Karpas-422 (cell line): ENCODE measurements at regions not wholly inside any gene's neighbourhood (a gene's known extent, or its start where the extent isn't known, plus 50 kb on each side); places are given as distances from the start of the nearest gene placed in this dataset.
"Not testable (repeated sequence)": the region's sequence is repeated elsewhere in the genome, so short reads cannot be mapped to it uniquely, and the experiment has no call there.

Experiments used
- DNase-seq: peaks from one replicate; pipeline ENCODE4 v3.0.0-alpha.2; 2015
- H2AFZ ChIP-seq: fragments of 200-600 bp; sonication (generic); 2 replicates; pipeline ENCODE4 v1.6.1; 2014; ENCODE audit warnings: antibody characterized with exemption, low read length, mixed read lengths
- H3K27ac ChIP-seq: fragments of 200-600 bp; sonication (generic); 2 replicates; pipeline ENCODE4 v1.5.1; 2014; ENCODE audit warnings: mild to moderate bottlenecking, low read length, moderate library complexity
- H3K27me3 ChIP-seq: fragments of 200-600 bp; sonication (generic); 2 replicates; pipeline ENCODE4 v1.6.1; 2014; ENCODE audit warnings: low read length, mixed read lengths
- H3K36me3 ChIP-seq: fragments of 200-600 bp; sonication (generic); 2 replicates; pipeline ENCODE4 v1.6.1; 2014; ENCODE audit warnings: low read length, mixed read lengths; ENCODE audit not compliant: insufficient read depth
- H3K4me1 ChIP-seq: fragments of 200-600 bp; sonication (generic); 2 replicates; pipeline ENCODE4 v1.6.1; 2014; ENCODE audit warnings: mild to moderate bottlenecking, low read length, mixed read lengths
- H3K4me2 ChIP-seq: fragments of 200-600 bp; sonication (generic); 2 replicates; pipeline ENCODE4 v1.6.1; 2014; ENCODE audit warnings: low read length, low read depth, mild to moderate bottlenecking; ENCODE audit not compliant: poor library complexity, severe bottlenecking
- H3K4me3 ChIP-seq: fragments of 200-600 bp; sonication (generic); 2 replicates; pipeline ENCODE4 v1.5.1; 2014; ENCODE audit warnings: mild to moderate bottlenecking, antibody characterized with exemption, low read length, mixed read lengths
- H3K79me2 ChIP-seq: fragments of 200-600 bp; sonication (generic); 2 replicates; pipeline ENCODE4 v1.6.1; 2014; ENCODE audit warnings: mild to moderate bottlenecking, low read length, mixed read lengths
- H3K9ac ChIP-seq: fragments of 200-600 bp; sonication (generic); 2 replicates; pipeline ENCODE4 v1.6.0; 2014; ENCODE audit warnings: low read length
- H3K9me2 ChIP-seq: fragments of 200-600 bp; sonication (generic), shearing (Covaris generic); replicated peaks from 2 replicates; pipeline ENCODE4 v1.6.0; 2014; ENCODE audit warnings: mild to moderate bottlenecking, low read length, moderate library complexity; ENCODE audit not compliant: insufficient read depth
- H3K9me3 ChIP-seq: fragments of 300-700, 200-600 bp; sonication (generic); 2 replicates; pipeline ENCODE4 v1.6.1; 2014; ENCODE audit warnings: low read length, mixed read lengths
- H4K20me1 ChIP-seq: fragments of 200-600 bp; sonication (generic); 2 replicates; pipeline ENCODE4 v1.6.1; 2014; ENCODE audit warnings: mild to moderate bottlenecking, antibody characterized with exemption, low read length, low read depth; ENCODE audit not compliant: insufficient read depth

GRCh38 chr13:18643644-18644172, 537.9 kb downstream of the TUBA3C start:
- not testable (repeated sequence) for H3K27me3 ChIP-seq, H3K9me3 ChIP-seq, H3K4me2 ChIP-seq, H3K79me2 ChIP-seq, H3K4me3 ChIP-seq, H3K4me1 ChIP-seq, H3K9ac ChIP-seq, H3K9me2 ChIP-seq, H3K27ac ChIP-seq, H4K20me1 ChIP-seq, H3K36me3 ChIP-seq, H2AFZ ChIP-seq
- peak; percentile 47 for DNase-seq

GRCh38 chr13:18628928-18629327, 552.7 kb downstream of the TUBA3C start:
- not testable (repeated sequence) for H3K4me2 ChIP-seq, H3K4me3 ChIP-seq, H3K9me2 ChIP-seq, H3K79me2 ChIP-seq, H3K4me1 ChIP-seq, DNase-seq, H3K27me3 ChIP-seq, H4K20me1 ChIP-seq, H3K9ac ChIP-seq, H3K36me3 ChIP-seq, H3K27ac ChIP-seq, H3K9me3 ChIP-seq, H2AFZ ChIP-seq

DNA sequence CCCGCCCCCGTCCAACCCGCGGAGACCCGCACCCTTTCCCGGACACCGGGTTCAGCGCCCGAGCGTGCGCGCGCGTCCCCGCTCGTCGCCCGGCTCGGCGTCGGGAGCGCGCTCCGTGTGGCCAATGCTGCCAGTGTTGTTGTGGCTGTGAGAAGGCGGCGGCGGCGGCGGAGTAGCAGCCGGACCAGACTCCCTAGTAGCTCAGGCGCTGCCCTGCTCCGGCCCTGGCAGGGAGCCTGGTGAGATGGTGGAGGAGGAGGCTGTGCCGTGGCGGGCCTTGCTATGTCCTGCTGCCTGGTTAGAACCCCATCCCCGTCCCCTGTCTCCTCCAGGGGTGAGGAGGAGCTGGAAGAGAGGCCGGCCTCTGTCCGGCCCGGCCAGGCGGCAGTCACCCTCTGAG, 553.2 kb downstream of the TUBA3C start:
- H3K4me3 ChIP-seq = no peak overlapping the region
- H3K4me2 ChIP-seq = no peak overlapping the region
- H2AFZ ChIP-seq = no peak overlapping the region
- H3K36me3 ChIP-seq = no peaks in the 10 kb centered on the region
- no peaks in the 10 kb centered on the region for H3K9me2 ChIP-seq
- no peaks in the 10 kb centered on the region for H3K4me1 ChIP-seq
- H3K27me3 ChIP-seq = no peaks in the 10 kb centered on the region
- no peaks in the 10 kb centered on the region for H3K9me3 ChIP-seq
- H3K79me2 ChIP-seq = no peaks in the 10 kb centered on the region
- no peak for DNase-seq
- no peaks in the 10 kb centered on the region for H4K20me1 ChIP-seq
- H3K27ac ChIP-seq = no peak overlapping the region
- no peak overlapping the region for H3K9ac ChIP-seq

DNA sequence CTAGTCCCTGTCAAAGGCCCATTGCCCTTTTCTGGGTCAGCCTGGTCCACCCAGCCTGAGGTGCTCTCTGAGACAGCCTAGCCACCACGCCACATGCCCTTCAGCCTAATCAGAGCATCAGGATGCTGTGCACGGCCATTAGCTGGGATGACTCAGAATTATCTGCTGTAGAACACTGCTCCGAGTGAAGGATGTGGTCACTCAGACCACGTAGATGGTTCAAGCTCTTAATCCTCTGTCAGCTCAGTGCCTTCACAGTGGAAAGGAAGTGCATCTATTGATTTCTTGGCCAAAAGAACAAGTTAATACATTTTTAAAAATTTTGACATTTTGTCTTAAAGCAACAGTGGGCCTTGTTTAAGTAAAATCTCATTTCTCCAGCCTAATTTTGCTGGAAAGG, 557.6 kb downstream of the TUBA3C start:
- not testable (repeated sequence) for H3K9me2 ChIP-seq, DNase-seq, H2AFZ ChIP-seq, H3K4me1 ChIP-seq, H3K27me3 ChIP-seq, H3K79me2 ChIP-seq, H3K4me3 ChIP-seq, H3K9ac ChIP-seq, H3K27ac ChIP-seq, H3K36me3 ChIP-seq, H3K9me3 ChIP-seq, H4K20me1 ChIP-seq, H3K4me2 ChIP-seq

DNA sequence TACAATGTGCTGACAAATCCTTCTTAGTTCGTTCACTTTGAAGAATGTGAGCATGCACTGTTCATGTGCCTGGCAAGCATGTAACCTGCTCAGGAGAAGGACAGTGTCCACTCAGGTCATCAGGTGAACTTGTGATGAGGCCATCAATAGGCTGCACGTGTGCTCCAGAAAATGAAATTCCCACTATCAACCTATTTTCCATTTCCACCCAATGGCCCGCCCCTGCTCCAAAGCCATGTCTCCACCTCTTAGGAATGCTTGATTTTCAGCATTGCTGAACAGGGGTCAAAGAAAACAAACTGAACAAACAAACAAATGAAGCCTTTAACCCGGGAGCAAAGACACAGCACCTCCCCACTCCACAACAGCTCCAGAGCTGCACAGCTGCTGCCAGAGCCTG, 563.2 kb downstream of the TUBA3C start:
- H3K4me1 ChIP-seq, H3K27me3 ChIP-seq, H3K4me2 ChIP-seq, H3K79me2 ChIP-seq, H4K20me1 ChIP-seq, H3K4me3 ChIP-seq, DNase-seq, H3K9me3 ChIP-seq, H2AFZ ChIP-seq, H3K27ac ChIP-seq, H3K36me3 ChIP-seq, H3K9me2 ChIP-seq, H3K9ac ChIP-seq: not testable (repeated sequence)

GRCh38 chr13:18610476-18610875, 571.1 kb downstream of the TUBA3C start:
- H2AFZ ChIP-seq, H3K27me3 ChIP-seq, H3K27ac ChIP-seq, H3K9me2 ChIP-seq, H3K36me3 ChIP-seq, H3K9ac ChIP-seq, H3K4me3 ChIP-seq, DNase-seq, H3K79me2 ChIP-seq, H3K4me1 ChIP-seq, H3K4me2 ChIP-seq, H4K20me1 ChIP-seq, H3K9me3 ChIP-seq: not testable (repeated sequence)

DNA sequence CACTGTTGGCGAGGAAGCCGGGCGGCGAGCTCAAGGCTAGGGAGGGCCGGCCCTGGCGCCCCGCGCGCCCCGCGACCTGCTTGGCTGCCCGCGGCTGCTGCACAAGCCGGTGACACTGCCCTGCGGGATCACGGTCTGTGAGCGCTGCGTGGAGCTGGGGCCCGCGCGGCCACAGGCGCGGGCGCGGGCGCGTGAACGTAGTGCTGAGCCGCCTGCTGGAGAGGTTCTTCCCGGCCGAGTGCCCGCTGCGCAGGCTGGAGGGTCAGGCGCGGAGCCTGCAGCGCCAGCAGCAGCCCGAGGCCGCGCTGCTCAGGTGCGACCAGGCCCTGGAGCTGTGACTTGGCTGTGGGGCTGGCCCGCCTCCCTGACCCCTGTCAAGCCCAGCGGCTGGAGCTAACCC, 572.3 kb downstream of the TUBA3C start:
- H3K4me1 ChIP-seq, H3K4me2 ChIP-seq, H3K9me3 ChIP-seq, H3K36me3 ChIP-seq, H3K27ac ChIP-seq, H4K20me1 ChIP-seq, H3K9ac ChIP-seq, DNase-seq, H3K9me2 ChIP-seq, H2AFZ ChIP-seq, H3K27me3 ChIP-seq, H3K4me3 ChIP-seq, H3K79me2 ChIP-seq: not testable (repeated sequence)

- not testable (repeated sequence) for H3K79me2 ChIP-seq, H3K4me1 ChIP-seq, DNase-seq, H3K9me2 ChIP-seq, H3K4me3 ChIP-seq, H3K36me3 ChIP-seq, H2AFZ ChIP-seq, H3K27me3 ChIP-seq, H4K20me1 ChIP-seq, H3K4me2 ChIP-seq, H3K9me3 ChIP-seq, H3K27ac ChIP-seq, H3K9ac ChIP-seq
These were observed 572.8 kb downstream of the TUBA3C start for GRCh38 chr13:18608851-18609250.

DNA sequence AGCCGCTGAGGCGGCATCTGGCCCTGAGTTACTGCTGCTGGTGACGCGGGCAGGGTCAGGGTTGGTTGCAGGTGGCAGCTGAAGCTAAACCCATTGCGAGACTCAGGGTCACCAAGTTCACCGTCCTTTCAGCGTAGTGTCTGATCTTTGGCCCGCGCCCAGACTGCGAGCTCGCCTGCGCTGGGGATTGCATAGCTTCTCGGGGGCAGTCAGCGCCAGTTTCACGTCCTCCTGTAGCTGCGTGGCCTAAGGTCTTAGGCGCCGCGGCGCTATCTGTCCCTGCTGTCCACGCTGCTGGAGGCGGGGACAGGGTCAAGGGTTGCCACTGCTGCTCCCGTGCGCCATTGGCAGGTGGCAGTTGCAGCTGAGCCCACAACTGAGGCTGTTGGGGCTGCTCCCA, 581.3 kb downstream of the TUBA3C start:
- H3K79me2 ChIP-seq, H3K27ac ChIP-seq, H3K9me3 ChIP-seq, H3K9me2 ChIP-seq, H3K4me2 ChIP-seq, H3K9ac ChIP-seq, H3K27me3 ChIP-seq, H4K20me1 ChIP-seq, H2AFZ ChIP-seq, H3K4me3 ChIP-seq, H3K4me1 ChIP-seq, DNase-seq, H3K36me3 ChIP-seq: not testable (repeated sequence)
